ENCODE measurements at regions not wholly inside any gene's neighbourhood (a gene's known extent, or its start where the extent isn't known, plus 50 kb on each side); places are given as distances from the start of the nearest gene placed in this dataset.

DNA sequence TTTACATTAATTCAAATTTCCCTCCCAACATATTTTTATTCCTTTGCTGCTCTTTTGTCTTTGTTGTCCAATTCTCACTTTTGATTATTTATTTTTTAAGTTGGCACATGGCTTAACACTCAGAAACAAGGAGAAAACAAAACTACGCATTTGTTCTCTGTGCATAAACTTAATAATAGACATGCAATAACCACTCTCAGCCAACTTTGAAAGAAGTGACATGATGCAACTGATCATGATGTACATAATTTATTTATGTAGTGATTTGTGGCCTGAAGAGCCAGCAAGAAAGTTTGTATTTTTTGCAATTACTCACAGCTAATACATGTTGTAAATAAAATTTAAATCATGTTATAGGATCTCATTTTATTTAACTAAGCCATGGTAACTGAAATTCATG, 942.8 kb upstream of the PIK3C3 start:
- no peak overlapping the region for H3K4me3 ChIP-seq (ENCODE audit: low read depth in 1 of 3, low read length in 3 of 3)
- peaks cover 0 to 4% (median 0%) of the 10 kb centered on the region in 4 donors for H3K9me3 ChIP-seq (ENCODE audit: control insufficient read depth in 4 of 4, low read length in 3 of 4)
- WGBS, result 92% methylated on average over 1 of the region's 1 CpG
- DNase-seq (ENCODE audit: low spot score), result no peak
- H3K9ac ChIP-seq (ENCODE audit: low read depth in 1 of 2, low read length in 2 of 2), result no peak overlapping the region
- H3K27me3 ChIP-seq (ENCODE audit: control insufficient read depth in 4 of 4, insufficient read depth in 4 of 4, low read length in 3 of 4), result no peaks in the 10 kb centered on the region
- H3K27ac ChIP-seq (ENCODE audit: low read depth in 1 of 2, low read length in 2 of 2), result no peak overlapping the region
- no peaks in the 10 kb centered on the region for H3K4me1 ChIP-seq (ENCODE audit: control insufficient read depth in 4 of 4, insufficient read depth in 4 of 4, low read length in 3 of 4)
- TF ChIP-seq HNF4G (IDR thresholded peaks at IDR 0.05), result no peak
- no peak for TF ChIP-seq ZBTB33 (IDR thresholded peaks at IDR 0.05)
- no peak for TF ChIP-seq SP1 (IDR thresholded peaks at IDR 0.05)
- TF ChIP-seq TAF1 (conservative IDR thresholded peaks at IDR 0.05), result no peak
- TF ChIP-seq YY1 (IDR thresholded peaks at IDR 0.05), result no peak
- TF ChIP-seq RXRA (IDR thresholded peaks at IDR 0.05), result no peak
- TF ChIP-seq FOXA1 (IDR thresholded peaks at IDR 0.05), result no peak
- no peak for TF ChIP-seq GABPA (IDR thresholded peaks at IDR 0.05 in 1 of 2, conservative IDR thresholded peaks at IDR 0.05 in 1 of 2)
- no peak for TF ChIP-seq CTCF (IDR thresholded peaks at IDR 0.05; ENCODE audit: low read depth, low read length, missing input control)
- H3K36me3 ChIP-seq (ENCODE audit: control insufficient read depth in 4 of 4, insufficient read depth in 3 of 4, low read depth in 1 of 4, low read length in 3 of 4), result no peaks in the 10 kb centered on the region

- Histone ChIP-seq H3K4me3 (ENCODE audit: low read depth in 1 of 3, low read length in 3 of 3) (no peak overlapping the region), H3K36me3 (ENCODE audit: control insufficient read depth in 4 of 4, insufficient read depth in 3 of 4, low read depth in 1 of 4, low read length in 3 of 4) (no peaks in the 10 kb centered on the region), H3K27ac (ENCODE audit: low read depth in 1 of 2, low read length in 2 of 2) (no peak overlapping the region), H3K9me3 (ENCODE audit: control insufficient read depth in 4 of 4, low read length in 3 of 4) (no peaks in the 10 kb centered on the region), H3K27me3 (ENCODE audit: control insufficient read depth in 4 of 4, insufficient read depth in 4 of 4, low read length in 3 of 4) (no peaks in the 10 kb centered on the region), H3K9ac (ENCODE audit: low read depth in 1 of 2, low read length in 2 of 2) (no peak overlapping the region), H3K4me1 (ENCODE audit: control insufficient read depth in 4 of 4, insufficient read depth in 4 of 4, low read length in 3 of 4) (no peaks in the 10 kb centered on the region)
- DNase-seq (ENCODE audit: low spot score), result no peak
- TF ChIP-seq TAF1 (conservative IDR thresholded peaks at IDR 0.05) (no peak), JUND (IDR thresholded peaks at IDR 0.05) (no peak), HNF4A (conservative IDR thresholded peaks at IDR 0.05) (no peak), ATF3 (IDR thresholded peaks at IDR 0.05) (no peak), SP1 (IDR thresholded peaks at IDR 0.05) (no peak), FOXA1 (IDR thresholded peaks at IDR 0.05) (no peak), EGR1 (IDR thresholded peaks at IDR 0.05; ENCODE audit: low read depth in 2 of 2) (no peak), RAD21 (IDR thresholded peaks at IDR 0.05) (no peak), HNF4G (IDR thresholded peaks at IDR 0.05) (no peak), FOXA2 (IDR thresholded peaks at IDR 0.05) (no peak), NR2F2 (IDR thresholded peaks at IDR 0.05) (no peak), RXRA (IDR thresholded peaks at IDR 0.05) (no peak), ZBTB33 (IDR thresholded peaks at IDR 0.05) (no peak)
- TF ChIP-seq, protein P1, sequence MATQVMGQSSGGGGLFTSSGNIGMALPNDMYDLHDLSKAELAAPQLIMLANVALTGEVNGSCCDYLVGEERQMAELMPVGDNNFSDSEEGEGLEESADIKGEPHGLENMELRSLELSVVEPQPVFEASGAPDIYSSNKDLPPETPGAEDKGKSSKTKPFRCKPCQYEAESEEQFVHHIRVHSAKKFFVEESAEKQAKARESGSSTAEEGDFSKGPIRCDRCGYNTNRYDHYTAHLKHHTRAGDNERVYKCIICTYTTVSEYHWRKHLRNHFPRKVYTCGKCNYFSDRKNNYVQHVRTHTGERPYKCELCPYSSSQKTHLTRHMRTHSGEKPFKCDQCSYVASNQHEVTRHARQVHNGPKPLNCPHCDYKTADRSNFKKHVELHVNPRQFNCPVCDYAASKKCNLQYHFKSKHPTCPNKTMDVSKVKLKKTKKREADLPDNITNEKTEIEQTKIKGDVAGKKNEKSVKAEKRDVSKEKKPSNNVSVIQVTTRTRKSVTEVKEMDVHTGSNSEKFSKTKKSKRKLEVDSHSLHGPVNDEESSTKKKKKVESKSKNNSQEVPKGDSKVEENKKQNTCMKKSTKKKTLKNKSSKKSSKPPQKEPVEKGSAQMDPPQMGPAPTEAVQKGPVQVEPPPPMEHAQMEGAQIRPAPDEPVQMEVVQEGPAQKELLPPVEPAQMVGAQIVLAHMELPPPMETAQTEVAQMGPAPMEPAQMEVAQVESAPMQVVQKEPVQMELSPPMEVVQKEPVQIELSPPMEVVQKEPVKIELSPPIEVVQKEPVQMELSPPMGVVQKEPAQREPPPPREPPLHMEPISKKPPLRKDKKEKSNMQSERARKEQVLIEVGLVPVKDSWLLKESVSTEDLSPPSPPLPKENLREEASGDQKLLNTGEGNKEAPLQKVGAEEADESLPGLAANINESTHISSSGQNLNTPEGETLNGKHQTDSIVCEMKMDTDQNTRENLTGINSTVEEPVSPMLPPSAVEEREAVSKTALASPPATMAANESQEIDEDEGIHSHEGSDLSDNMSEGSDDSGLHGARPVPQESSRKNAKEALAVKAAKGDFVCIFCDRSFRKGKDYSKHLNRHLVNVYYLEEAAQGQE (IDR thresholded peaks at IDR 0.05), result no peak
- 85% methylated on average over 6 of the region's 6 CpGs for WGBS
Observed at GRCh38 chr18:41009926-41010325, 945.1 kb upstream of the PIK3C3 start.

Measured in liver (tissue), 8 donors.